ENCODE measurements at regions not wholly inside any gene's neighbourhood (a gene's known extent, or its start where the extent isn't known, plus 50 kb on each side); places are given as distances from the start of the nearest gene placed in this dataset.

DNA sequence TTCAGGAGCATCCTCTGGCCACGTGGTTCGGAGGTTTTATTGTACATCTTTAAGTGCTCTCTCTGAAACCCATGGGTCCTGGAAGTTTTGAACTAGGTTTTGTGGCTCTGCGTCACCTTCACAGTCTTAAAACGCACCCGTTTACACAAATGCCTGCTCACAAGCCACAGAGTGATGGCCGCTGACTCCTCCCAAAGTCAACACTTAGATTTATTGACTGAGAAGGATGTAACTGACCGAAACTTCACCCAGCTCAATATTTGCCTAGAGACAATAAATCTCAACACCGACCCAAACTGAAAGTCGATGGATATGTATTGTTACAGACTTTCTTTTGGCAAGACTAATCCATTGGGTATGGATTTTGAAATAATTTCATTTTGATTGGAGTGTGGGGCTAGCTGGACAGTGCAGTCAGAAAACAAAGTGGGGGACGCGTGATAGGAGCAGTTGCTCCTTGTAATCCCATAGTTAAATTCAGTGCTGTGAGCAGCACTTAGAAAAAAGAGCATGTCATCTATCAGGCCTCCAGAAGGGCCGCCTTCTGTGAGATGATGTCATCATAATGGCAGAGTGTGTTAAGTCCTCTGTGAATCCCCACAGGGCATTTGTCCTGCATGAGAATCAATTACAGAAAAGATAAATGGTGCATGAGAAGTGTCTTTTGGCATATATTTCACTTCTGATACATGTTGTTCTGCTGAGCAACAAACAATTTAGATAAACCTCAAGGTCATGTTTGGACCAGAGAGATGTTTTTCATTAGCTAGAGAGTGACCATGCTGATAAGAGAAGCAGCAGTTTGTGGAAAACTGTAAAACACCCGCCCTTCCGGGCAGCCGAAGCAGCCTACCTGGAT is 183.7 kb downstream of the INO80D start:
- no peak for DNase-seq (ENCODE audit: low read depth, low spot score)

GRCh38 chr2:205901491-205901890 is 184.5 kb downstream of the INO80D start:
- no peak for DNase-seq (ENCODE audit: low read depth, low spot score)

DNA sequence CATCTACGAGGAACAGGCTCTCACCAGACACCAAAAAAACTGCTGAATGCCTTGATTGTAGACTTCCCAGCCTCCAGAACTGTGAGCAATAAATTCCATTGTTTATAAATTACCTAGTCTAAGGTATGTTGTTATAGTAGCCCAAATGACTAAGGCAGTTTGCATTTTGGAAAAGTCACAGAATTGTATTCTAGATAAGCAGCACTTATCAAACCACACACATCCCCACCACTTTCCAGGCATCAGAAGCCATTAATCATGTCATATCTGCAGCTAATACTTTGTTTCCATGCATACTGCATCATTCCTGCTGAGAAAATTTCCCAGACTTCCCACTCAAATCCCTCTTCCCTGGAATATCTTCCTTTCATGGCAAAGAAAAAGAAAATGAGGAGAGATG is 187.2 kb downstream of the INO80D start:
- DNase-seq (ENCODE audit: low read depth, low spot score) = no peak

DNA sequence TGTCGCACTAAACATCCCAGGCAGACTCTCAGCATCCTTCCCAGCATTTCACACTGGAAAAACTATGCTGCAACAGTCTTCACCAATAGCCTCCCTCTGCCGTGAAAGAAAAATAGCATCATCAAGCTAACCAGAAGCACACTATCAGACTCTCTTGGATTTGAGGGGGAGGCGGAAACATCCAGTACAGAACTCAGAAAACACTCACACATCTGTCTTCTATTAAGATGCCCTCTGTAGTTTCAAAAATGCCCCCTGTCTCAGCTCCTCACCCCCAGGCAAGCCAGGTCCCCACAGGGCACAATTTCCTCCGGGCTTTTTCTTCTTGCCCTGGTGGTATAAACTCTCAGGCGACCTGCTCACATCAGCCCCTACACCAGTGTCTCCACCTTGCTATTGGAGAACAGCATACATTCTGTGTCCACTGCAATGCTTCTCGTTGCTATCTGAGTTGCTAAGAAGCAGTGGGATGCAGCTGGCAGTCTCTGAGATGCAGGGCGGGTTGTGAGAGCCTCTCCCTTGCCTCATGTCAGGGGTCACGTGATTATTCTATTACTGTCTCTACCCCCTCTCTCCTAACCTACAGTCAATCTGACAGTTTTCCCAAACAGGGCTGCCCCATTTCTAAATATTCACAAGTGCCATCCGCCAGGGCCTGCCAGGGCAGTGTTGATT is 189.9 kb downstream of the INO80D start:
- DNase-seq (ENCODE audit: low read depth, low spot score) = no peak

DNA sequence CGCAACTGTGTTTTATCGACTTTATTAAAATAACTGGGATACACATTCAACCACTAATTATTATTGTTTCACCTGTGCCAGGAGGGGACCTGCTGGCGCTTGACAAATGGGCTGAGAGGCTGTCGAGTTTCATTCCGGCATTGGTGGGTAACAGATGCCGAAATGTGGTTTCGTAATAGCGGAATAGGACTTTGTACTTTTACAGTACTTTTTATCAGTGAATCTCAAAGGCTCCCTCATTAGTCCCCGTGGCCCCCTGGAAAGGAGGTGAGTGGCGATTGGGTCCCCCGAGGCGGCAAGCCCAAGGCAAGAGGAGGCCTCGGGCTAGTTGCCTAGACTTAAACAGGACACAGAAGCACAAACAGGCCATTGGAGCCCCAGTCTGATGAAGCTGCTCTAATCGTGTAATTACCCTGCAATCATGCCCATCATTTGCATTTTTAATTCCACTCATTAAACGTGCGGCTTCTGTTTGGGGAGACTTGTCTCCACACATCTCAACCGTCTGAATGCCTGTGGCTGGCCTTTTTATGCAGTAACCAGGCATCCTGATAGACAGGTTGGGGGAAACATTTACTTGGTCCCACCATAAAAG is 193.2 kb downstream of the INO80D start:
- DNase-seq (ENCODE audit: low read depth, low spot score) = no peak

GRCh38 chr2:205892251-205892655 is 193.7 kb downstream of the INO80D start:
- no peak for DNase-seq (ENCODE audit: low read depth, low spot score)

DNA sequence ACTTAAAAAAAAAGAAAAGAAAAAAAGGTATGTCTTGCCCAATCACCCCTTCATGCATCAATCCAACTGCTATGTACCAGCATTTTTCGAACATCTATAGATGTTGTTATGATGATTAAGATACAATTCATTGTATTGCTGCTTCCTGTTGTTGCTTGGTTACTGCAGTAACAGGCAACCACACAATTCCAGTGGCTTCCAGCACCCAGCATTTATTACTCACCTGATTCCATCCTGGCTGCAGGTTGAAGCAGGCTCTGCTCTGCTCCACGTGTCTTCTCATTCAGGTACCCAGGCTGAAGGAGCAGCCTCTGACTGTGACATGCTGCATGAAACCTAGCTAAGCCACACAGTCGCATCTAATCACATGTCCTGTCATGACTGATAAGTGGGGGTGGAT is 196.9 kb downstream of the INO80D start:
- DNase-seq (ENCODE audit: low read depth, low spot score) = no peak

GRCh38 chr2:205887637-205888036 is 198.3 kb downstream of the INO80D start:
- no peak for DNase-seq (ENCODE audit: low read depth, low spot score)

DNA sequence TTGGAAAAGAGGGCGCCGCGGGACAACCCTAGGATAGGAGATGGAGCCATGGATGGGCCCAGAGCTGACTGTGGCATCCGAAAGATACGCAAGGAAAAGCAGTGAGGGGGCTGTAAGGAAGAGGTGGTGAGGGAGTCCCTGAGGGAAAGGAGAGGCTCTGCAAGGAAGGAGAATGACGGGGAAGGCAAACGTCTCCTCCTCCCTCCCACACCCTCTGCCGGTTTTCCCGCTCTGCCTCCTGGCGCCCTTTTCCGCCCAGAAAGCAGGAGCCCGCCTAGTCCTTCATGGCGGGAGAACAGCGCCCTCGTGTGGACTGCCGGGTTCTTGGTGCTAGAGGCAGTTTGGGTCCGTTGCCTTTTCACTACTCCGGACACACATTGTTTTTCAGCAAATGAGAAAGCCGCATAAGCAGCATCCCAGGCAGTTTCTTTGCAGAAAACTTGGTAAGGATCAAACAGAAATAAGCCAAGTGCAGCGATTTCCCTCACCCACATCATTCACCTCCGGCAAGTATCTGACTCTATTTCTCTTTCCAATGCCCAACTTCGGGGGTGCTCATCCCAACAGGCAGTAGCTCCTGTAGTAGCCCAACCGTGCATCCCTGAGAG is 200.4 kb downstream of the INO80D start:
- peak; percentile 25 for DNase-seq (ENCODE audit: low read depth, low spot score)

- no peak for DNase-seq (ENCODE audit: low read depth, low spot score)
These were observed 201.7 kb downstream of the NRP2 start for GRCh38 chr2:205883965-205884364.

- no peak for DNase-seq (ENCODE audit: low read depth, low spot score)
These were observed 200.6 kb downstream of the NRP2 start for GRCh38 chr2:205882806-205883425.

DNA sequence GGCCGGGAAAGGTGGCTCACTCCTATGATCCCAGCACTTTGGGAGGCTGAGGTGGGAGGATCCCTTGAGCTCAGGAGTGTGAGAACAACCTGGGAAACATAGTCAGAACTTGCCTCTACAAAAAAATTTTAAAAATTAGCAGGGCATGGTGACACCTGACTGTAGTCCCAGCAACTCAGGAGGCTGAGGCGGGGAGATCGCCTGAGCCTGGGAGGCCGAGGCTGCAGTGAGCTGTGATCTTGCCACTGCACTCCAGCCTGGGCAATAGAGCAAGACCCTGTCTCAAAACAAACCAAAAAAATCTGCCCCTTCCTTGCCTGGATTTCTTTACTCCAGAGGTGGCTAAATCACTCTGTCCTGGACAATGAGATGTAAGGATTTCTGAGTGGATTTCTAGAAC is 197.7 kb downstream of the NRP2 start:
- no peak for DNase-seq (ENCODE audit: low read depth, low spot score)

DNA sequence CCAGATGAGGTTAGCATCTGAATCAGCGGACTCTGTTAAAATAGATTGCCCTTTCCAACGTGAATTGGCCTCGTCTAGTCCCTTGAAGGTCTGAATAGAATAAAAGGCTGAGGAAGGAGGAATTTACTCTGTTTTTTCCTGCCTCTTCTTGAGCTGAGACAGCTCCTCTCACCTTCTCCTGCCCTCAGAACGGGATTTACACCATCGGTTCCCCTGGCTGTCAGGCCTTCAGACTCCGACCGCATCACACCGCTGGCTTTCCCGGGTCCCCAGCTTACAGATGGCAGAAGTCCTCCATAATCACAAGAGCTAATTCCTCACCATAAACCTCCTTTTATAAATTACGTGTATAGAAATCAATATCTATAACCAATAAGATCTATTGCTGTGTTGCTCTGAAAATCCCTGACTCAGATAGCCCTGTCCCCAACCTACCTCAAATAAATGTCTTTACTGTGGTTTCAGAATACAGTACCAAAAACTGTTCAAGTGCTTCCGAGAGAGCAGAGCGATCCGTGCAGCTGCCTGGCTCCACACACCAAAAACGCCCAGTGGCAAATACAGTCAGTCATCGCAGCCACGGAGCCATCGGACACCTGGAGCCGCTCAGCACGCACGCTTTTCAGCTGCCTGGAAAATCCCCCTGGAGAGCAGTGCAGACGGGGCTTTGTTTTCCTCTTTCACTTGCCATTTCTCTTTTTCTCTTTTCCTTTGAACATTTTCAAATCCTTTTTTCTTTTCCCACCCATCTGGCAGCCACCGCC is 196.9 kb downstream of the NRP2 start:
- no peak for DNase-seq (ENCODE audit: low read depth, low spot score)

- DNase-seq (ENCODE audit: low read depth, low spot score) = no peak
These were observed 195.2 kb downstream of the NRP2 start for GRCh38 chr2:205877496-205877895.

GRCh38 chr2:205876127-205876526 is 193.8 kb downstream of the NRP2 start:
- DNase-seq (ENCODE audit: low read depth, low spot score) = no peak

- DNase-seq (ENCODE audit: low read depth, low spot score) = no peak
These were observed 190.4 kb downstream of the NRP2 start for GRCh38 chr2:205872716-205873115.

DNA sequence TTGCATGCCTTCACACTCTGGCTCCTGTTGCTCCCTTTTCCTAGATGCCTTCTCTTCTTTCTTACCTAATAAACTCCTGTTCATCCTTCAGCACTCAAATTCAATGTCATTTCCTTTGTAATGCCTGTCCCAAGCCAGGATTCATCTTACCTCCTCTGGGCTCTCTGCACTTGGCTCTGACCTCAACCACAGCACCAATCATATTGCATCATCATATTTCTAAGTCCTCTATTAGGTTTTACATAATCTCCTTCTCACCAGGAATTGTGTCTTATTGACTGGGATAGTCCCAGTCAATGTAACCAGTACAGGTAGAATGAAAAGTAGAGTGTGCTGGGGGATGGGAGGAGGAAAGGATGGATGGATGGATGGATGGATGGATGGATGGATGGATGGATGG is 187.1 kb downstream of the NRP2 start:
- DNase-seq (ENCODE audit: low read depth, low spot score) = no peak

DNA sequence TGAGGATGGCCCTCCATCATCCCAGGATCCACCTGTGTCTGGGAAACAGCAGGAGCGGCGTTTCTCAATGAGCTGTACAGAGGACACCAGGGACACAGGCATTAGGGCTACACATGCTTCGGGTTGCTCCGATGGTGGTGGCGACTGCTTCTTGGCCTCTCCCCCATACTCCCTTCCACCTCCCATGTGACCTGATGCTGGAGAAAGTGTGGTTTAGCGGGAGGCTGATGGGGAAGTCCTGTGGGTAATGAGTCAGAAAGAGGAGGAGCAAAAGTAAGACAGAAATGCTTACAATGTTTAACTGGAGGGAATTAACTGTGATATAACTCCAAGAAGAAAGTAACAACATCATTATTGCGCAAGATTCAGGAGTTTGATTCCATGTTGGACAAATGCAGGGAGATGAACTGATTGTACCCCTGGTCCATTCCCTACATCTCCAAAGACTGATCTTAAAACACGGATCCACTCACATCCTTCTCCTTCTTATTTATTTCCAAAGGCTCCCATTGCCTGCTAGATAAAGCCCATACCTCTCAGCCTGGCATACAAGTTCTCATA is 186.6 kb downstream of the NRP2 start:
- no peak for DNase-seq (ENCODE audit: low read depth, low spot score)

- DNase-seq (ENCODE audit: low read depth, low spot score) = no peak
These were observed 185.8 kb downstream of the NRP2 start for GRCh38 chr2:205868053-205868452.

GRCh38 chr2:205867371-205867770 is 185.1 kb downstream of the NRP2 start:
- no peak for DNase-seq (ENCODE audit: low read depth, low spot score)

DNA sequence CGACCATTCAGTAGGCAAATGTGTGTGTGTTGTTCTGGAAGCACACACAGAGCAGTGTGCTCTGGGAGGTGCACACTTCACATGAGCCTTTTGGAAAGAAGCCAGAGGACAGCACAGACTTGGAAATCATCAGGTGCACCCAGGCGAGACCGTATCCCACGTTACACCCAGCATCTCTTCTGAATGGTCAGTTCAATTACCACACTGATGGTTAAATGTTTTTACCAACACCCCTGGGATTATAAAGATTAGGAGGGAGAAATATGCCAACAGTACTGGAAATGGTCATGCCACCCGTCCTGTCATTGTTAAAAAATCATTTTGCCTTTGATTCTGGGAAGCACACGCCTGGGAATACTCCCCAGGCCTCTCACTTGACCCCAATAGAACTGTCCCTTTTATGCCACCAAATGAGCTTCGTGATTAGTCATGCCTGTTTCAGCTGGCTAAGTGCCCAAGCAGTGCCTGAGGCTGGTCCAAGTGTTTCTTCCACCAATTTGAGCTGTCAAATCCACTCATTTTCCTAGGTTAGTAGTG is 183.7 kb downstream of the NRP2 start:
- DNase-seq (ENCODE audit: low read depth, low spot score) = no peak

All from activated naive CD8-positive, alpha-beta T cell treated with anti-CD3 and anti-CD28 coated beads, Interleukin-2, amount 50 U/mL, for 16 hours (primary cell).